RWPE1 (cell line): ENCODE measurements at regions not wholly inside any gene's neighbourhood (a gene's known extent, or its start where the extent isn't known, plus 50 kb on each side); places are given as distances from the start of the nearest gene placed in this dataset.

Experiments
- CTCF ChIA-PET: fragments of 350-600 bp; sonication (Branson Sonifier 250); formaldehyde crosslinking; extraction: SDS; loops from one replicate; lab custom pipeline; 2021; lab: Yijun Ruan, JAX
- POLR2A ChIA-PET: fragments of 400-600 bp; formaldehyde crosslinking; extraction: SDS; loops from one replicate; lab custom pipeline; 2020; ENCODE audit warnings: antibody characterized with exemption; ENCODE audit not compliant: low non-redundant PET; lab: Yijun Ruan, JAX
- DNase-seq: peaks from one replicate; pipeline ENCODE4 v3.0.0; 2012; ENCODE audit warnings: low spot score
- H3K27ac ChIP-seq: fragments of 450-650 bp; 2 replicates; pipeline ENCODE4 v1.5.1; 2017
- TF ChIP-seq, protein P1 (sequence below): fragments of 450-650 bp; conservative IDR thresholded peaks from 2 replicates; pipeline ENCODE4 v1.5.1; 2017; ENCODE audit warnings: low read depth, mild to moderate bottlenecking

DNA sequence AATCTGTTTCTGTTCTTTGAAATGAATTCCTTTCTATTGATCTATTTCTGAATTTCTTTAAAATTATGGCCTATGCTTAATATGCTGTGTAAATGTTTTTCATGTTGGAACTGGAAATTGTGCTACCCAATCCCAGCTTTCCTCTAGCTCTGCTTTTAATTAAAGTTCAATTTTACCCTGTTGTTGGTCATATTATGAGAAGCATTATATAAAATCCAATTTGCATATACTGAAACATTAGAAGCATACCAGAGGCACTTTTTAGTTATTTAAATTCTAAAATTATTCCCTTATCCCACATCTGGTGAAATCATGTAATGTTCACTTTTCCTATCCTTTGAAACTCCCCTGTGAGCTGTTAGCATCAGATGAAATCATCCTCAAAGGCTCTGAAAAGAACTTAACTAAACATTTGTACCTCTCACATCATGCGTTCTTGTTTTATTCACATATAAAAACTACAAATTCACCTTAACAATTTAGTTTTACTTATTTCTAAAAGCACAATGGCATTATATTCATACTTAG is 160.6 kb upstream of the COL21A1 start:
- CTCF ChIA-PET: no interaction called here
- no peak for DNase-seq
- no peak overlapping the region for H3K27ac ChIP-seq
- TF ChIP-seq, protein P1, sequence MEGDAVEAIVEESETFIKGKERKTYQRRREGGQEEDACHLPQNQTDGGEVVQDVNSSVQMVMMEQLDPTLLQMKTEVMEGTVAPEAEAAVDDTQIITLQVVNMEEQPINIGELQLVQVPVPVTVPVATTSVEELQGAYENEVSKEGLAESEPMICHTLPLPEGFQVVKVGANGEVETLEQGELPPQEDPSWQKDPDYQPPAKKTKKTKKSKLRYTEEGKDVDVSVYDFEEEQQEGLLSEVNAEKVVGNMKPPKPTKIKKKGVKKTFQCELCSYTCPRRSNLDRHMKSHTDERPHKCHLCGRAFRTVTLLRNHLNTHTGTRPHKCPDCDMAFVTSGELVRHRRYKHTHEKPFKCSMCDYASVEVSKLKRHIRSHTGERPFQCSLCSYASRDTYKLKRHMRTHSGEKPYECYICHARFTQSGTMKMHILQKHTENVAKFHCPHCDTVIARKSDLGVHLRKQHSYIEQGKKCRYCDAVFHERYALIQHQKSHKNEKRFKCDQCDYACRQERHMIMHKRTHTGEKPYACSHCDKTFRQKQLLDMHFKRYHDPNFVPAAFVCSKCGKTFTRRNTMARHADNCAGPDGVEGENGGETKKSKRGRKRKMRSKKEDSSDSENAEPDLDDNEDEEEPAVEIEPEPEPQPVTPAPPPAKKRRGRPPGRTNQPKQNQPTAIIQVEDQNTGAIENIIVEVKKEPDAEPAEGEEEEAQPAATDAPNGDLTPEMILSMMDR: no peak
- POLR2A ChIA-PET: no interaction called here

DNA sequence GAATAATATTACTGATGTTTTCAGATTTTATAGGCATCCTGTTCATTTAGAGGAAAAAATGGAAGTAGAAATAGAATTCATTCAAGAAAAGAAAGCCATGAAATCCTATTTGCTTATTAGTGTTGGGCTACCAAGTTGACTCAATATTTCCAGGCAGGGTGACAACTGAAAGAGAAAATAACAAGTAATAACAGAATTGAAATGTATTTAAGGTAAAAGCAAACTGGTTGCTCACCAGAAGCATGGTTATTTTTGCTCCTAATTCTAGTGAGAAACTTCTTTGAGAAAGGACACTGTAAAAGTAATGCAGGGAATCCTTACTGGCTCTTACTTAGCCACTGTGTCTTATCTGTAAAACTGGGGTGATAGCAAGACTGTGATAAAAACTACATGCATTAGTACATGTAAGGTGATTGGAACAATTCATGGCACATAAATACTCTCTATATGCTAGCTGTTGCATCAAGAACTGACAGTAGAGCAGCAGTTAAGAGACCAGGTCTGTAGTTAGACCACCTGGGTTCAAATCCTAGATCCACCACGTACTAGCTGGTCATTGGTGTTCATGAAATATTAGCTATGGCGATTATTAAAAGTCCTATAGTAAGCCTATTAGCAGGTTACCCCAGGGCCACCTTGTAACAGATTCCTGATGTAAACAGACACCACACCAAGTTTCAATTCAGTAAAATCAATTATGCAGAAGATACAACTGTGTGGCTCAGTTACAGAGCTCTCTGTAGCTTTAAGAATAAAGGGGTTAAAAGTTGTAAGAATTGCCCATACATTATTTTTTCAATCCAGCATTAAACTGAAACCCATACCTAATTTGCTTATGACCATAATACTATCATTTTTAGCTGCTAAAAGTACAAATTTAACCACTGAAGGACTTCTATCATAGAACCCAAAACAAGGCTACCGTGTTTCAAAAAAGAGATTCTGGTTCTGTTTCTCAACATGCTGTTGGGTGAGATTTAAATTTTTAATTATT is 159.2 kb upstream of the COL21A1 start:
- ChIA-PET CTCF (interaction anchor here (0.7 kb wide), 1 partner anchor 18 kb away, joined by 3 read pairs; no protein-coding TSS in a partner anchor), POLR2A (no interaction called here)
- no peak overlapping the region for H3K27ac ChIP-seq
- DNase-seq: no peak
- TF ChIP-seq, protein P1: no peak

DNA sequence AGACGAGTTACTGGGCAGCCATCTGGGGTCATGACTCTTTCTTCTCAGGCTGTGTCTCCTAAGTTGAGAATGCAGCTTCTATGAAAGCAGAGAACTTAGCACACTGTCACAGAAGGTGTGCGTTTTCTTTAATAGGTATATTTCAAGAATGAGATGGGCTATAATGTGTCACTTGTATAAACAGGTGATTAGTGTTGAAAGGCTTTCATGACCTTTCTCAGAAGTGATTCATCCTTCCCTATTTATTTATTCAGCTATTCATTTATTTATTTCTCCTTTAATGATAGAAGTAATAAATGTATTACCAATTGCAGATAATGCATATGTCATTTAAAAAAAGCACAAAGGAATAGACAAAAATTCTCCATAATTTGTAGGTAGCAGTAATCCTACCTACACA is 157.2 kb upstream of the COL21A1 start:
- POLR2A ChIA-PET: no interaction called here
- H3K27ac ChIP-seq: no peak overlapping the region
- CTCF ChIA-PET: no interaction called here
- DNase-seq: no peak
- TF ChIP-seq, protein P1: no peak

DNA sequence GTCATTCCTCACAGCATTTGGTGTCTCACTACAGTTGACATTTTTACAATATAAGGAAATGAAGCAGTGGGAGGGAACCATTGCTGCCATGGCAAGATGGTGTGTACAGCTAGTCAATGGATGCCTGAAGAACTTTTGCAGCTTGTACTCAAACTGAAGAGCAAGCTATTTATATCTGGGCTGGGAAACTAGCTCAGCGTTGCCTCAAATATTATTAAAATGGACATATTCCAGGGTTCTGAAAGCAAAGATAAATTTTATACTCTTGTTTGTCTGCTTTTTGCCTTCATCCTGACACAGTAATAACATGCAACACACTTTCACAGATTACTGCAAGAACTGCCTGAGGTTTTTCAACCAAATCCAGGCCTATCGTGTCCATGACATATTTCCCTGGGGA is 156.4 kb upstream of the COL21A1 start:
- no peak for DNase-seq
- ChIA-PET CTCF (no interaction called here), POLR2A (no interaction called here)
- TF ChIP-seq, protein P1: no peak
- H3K27ac ChIP-seq: no peak overlapping the region

DNA sequence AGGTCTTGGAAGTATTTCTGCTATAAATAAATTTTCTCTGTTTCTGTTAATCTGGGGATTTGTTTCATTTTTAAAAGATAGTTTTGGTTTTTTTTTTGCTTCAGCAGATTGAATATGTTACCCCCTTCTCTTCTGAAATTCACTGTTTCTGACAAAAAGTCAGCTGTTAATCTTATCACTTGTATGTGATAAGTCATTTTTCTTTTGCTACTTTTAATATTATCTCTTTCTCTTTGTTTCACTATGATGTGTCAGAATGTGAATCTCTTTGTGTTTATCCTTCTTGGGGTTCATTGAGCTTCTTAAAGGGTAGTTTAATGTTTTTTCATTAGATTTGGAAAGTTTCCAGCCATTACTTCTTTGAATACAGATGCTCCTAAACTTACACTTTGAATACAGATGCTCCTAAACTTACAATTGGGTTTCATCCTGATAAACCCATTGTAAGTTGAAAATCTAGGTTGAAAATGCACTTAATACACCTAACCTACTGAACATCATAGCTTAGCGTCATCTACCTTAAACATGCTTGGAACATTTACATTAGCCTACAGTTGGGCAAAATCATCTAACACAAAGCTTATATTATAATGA is 154.2 kb upstream of the COL21A1 start:
- no peak overlapping the region for H3K27ac ChIP-seq
- DNase-seq: no peak
- ChIA-PET CTCF (interaction anchor here (0.6 kb wide), 1 partner anchor 99 kb away, joined by 5 read pairs; no protein-coding TSS in a partner anchor), POLR2A (no interaction called here)
- TF ChIP-seq, protein P1: no peak

DNA sequence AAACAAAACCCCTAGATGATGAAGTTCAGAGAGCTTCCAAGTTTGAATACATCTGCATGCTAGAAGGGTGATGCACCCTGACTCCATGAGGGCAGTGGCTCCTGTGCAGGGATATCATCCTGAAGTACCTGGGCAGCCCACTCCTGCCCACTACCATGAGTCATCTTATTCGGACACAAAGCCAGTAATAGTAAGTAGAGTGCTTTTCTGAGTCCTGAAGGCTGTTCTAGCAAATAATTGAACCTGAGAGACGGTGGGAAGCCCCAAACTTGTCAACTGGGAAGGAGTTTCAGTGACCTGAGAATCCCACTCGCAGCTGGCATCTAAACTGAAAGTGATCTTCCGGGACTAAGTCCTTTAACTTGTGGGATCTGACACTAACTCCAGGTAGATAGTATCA is 152.9 kb upstream of the COL21A1 start:
- ChIA-PET POLR2A (no interaction called here), CTCF (no interaction called here)
- TF ChIP-seq, protein P1: no peak
- DNase-seq: no peak
- H3K27ac ChIP-seq: no peak overlapping the region
